Pancreas (tissue), 10 donors: ENCODE measurements at regions not wholly inside any gene's neighbourhood (a gene's known extent, or its start where the extent isn't known, plus 50 kb on each side); places are given as distances from the start of the nearest gene placed in this dataset.

Experiments used
- ATAC-seq, 4 donors: fragments of 200-7000 bp; cut with Tn5 transposase; one replicate each; pipeline versions ENCODE4 v1.8.0 to v1.9.1; 2020; ENCODE audit warnings: mild to moderate bottlenecking in 4 of 4, moderate library complexity in 4 of 4
- DNase-seq, 6 donors: peaks; one replicate each; pipeline ENCODE4 v3.0.0-alpha.2; 2020
- FAIRE-seq: peaks from 2 replicates; lab custom pipeline; 2012; peaks lifted over from hg19 to GRCh38; lab: Jason Lieb, UNC
- H3K27ac ChIP-seq, 4 donors: fragments of 200-600 bp; sonication (generic); 1 replicate in 3 of 4; 2 replicates in 1 of 4; pipeline versions ENCODE4 v1.5.0 to v1.8.0; 2020
- H3K27me3 ChIP-seq, 4 donors: fragments of 200-600 bp; one replicate each; pipeline ENCODE4 v1.8.0; 2021
- H3K36me3 ChIP-seq, 3 donors: fragments of 200-600 bp; sonication (generic) in 1 of 3; one replicate each; pipeline versions ENCODE4 v1.5.0 to v1.8.0; 2020 to 2021
- H3K4me1 ChIP-seq, 3 donors: fragments of 200-600 bp; one replicate each; pipeline ENCODE4 v1.8.0; 2021
- H3K4me3 ChIP-seq, 4 donors: fragments of 200-600 bp; sonication (generic) in 2 of 4; one replicate each; pipeline versions ENCODE4 v1.5.0 to v1.8.0; 2020 to 2021
- H3K9me3 ChIP-seq, 4 donors: fragments of 200-600 bp; one replicate each; pipeline ENCODE4 v1.8.0; 2021
- CTCF ChIP-seq, 4 donors: fragments of 200-600 bp; sonication (generic) in 3 of 4; IDR thresholded peaks; one replicate each; pipeline versions ENCODE4 v1.5.0 to v1.8.0; 2021; ENCODE audit warnings: antibody characterized with exemption in 4 of 4
- WGBS, 2 donors: extraction: QIAGEN DNeasy Blood & Tissue Kit; methylation state at CpG; one replicate each; pipeline ENCODE4 v1.1.7; 2013; 5-methylcytosine and 5-hydroxymethylcytosine counted together
- intact Hi-C, 3 donors: fragments of 100-400 bp; cut with DNase I; formaldehyde crosslinking; loops; one replicate each; pipeline versions ENCODE4 v1.11.1 to v1.14.2; 2022
- donor health status: healthy with polysubstance abuse.
- donor health status: DM: no; HTN: no; CAD: no; lungs with moderate emphysema.
- donor health status: DM: no; HTN: no; CAD: no.
- donor health status: control.
- donor health status: control.
- donor health status: Bipolar disorder and iron deficiency.
- donor health status: DM: yes; HTN: yes; CAD: no.
- donor health status: DM: no; HTN: no; CAD: no.
- donor health status: DM: no; HTN: no; CAD: no.
- donor health status: DM: yes; HTN: yes; CAD: no.

- intact Hi-C loops = no loop called here
- Histone ChIP-seq H3K4me1 (peaks cover 0 to 15% (median 12%) of the 10 kb centered on the region in 3 donors), H3K4me3 (no peak overlapping the region), H3K9me3 (no peaks in the 10 kb centered on the region), H3K36me3 (no peaks in the 10 kb centered on the region), H3K27ac (peak overlapping the region in 2 of 4 donors; percentile 39 to 49), H3K27me3 (no peaks in the 10 kb centered on the region)
- ATAC-seq = peak; percentile 40 to 54 (median 46)
- no peak for DNase-seq
- no peak for TF ChIP-seq CTCF (IDR thresholded peaks at IDR 0.05)
- FAIRE-seq = no peak
- 43 to 54% methylated on average over 2 of the region's 2 CpGs for WGBS, 2 donors
Observed at GRCh38 chr7:115128154-115128553, 206.3 kb downstream of the MDFIC start.

GRCh38 chr7:115127399-115128021, 205.6 kb downstream of the MDFIC start:
- Histone ChIP-seq H3K27me3 (no peaks in the 10 kb centered on the region), H3K4me1 (peaks cover 0 to 15% (median 12%) of the 10 kb centered on the region in 3 donors), H3K27ac (peak overlapping the region in 2 of 4 donors; percentile 39 to 49), H3K36me3 (no peaks in the 10 kb centered on the region), H3K4me3 (no peak overlapping the region), H3K9me3 (no peaks in the 10 kb centered on the region)
- no peak for TF ChIP-seq CTCF (IDR thresholded peaks at IDR 0.05)
- DNase-seq (no peak), FAIRE-seq (peak; percentile 66), ATAC-seq (peak; percentile 84 to 93 (median 90))
- intact Hi-C loops = no loop called here
- WGBS, 2 donors = 44 to 50% methylated on average over 5 of the region's 5 CpGs

GRCh38 chr7:115125750-115126149, 203.9 kb downstream of the MDFIC start:
- intact Hi-C loops = no loop called here
- no peak for TF ChIP-seq CTCF (IDR thresholded peaks at IDR 0.05)
- FAIRE-seq (no peak), ATAC-seq (no peak), DNase-seq (no peak)
- H3K36me3 ChIP-seq = no peaks in the 10 kb centered on the region
- H3K4me3 ChIP-seq = no peak overlapping the region
- no peaks in the 10 kb centered on the region for H3K27me3 ChIP-seq
- no peaks in the 10 kb centered on the region for H3K9me3 ChIP-seq
- no peak overlapping the region for H3K27ac ChIP-seq
- peaks cover 0 to 15% (median 12%) of the 10 kb centered on the region in 3 donors for H3K4me1 ChIP-seq

- Histone ChIP-seq H3K4me3 (no peak overlapping the region), H3K4me1 (peaks cover 0 to 15% (median 12%) of the 10 kb centered on the region in 3 donors), H3K36me3 (no peaks in the 10 kb centered on the region), H3K27ac (no peak overlapping the region), H3K9me3 (no peaks in the 10 kb centered on the region), H3K27me3 (no peaks in the 10 kb centered on the region)
- no peak for TF ChIP-seq CTCF (IDR thresholded peaks at IDR 0.05)
- no peak for ATAC-seq
- intact Hi-C loops = no loop called here
- 76 to 80% methylated on average over 3 of the region's 3 CpGs for WGBS, 2 donors
- no peak for FAIRE-seq
- no peak for DNase-seq
Observed at GRCh38 chr7:115125312-115125711, 203.4 kb downstream of the MDFIC start.

GRCh38 chr7:115124409-115124939, 202.6 kb downstream of the MDFIC start:
- H3K27me3 ChIP-seq = no peaks in the 10 kb centered on the region
- H3K36me3 ChIP-seq = no peaks in the 10 kb centered on the region
- no peak overlapping the region for H3K4me3 ChIP-seq
- no peak overlapping the region for H3K27ac ChIP-seq
- no peak for ATAC-seq
- intact Hi-C loops = no loop called here
- FAIRE-seq = no peak
- no peak for TF ChIP-seq CTCF (IDR thresholded peaks at IDR 0.05)
- DNase-seq = no peak
- H3K9me3 ChIP-seq = no peaks in the 10 kb centered on the region
- peaks cover 0 to 15% (median 12%) of the 10 kb centered on the region in 3 donors for H3K4me1 ChIP-seq
